ENCODE measurements at regions not wholly inside any gene's neighbourhood (a gene's known extent, or its start where the extent isn't known, plus 50 kb on each side); places are given as distances from the start of the nearest gene placed in this dataset.

- H3K9me3 ChIP-seq (ENCODE audit: low read length): no peaks in the 10 kb centered on the region
- H3K79me2 ChIP-seq (replicated peaks; ENCODE audit: insufficient read depth, low read length): no peaks in the 10 kb centered on the region
- H3K9ac ChIP-seq (ENCODE audit: low read length): no peak overlapping the region
- H2AFZ ChIP-seq (ENCODE audit: low read depth, low read length): no peak overlapping the region
- H4K20me1 ChIP-seq (ENCODE audit: insufficient read depth): no peaks in the 10 kb centered on the region
- H3K27ac ChIP-seq (ENCODE audit: low read length): no peak overlapping the region
- H3F3A ChIP-seq (ENCODE audit: insufficient read depth, low read length, poor library complexity, severe bottlenecking): peaks cover 3% of the 10 kb centered on the region
- H3K27me3 ChIP-seq (ENCODE audit: insufficient read depth, low read depth, low read length): no peaks in the 10 kb centered on the region
- no peak overlapping the region for H3K4me3 ChIP-seq (ENCODE audit: low read length)
- TF ChIP-seq CTCF (IDR thresholded peaks at IDR 0.05; ENCODE audit: poor library complexity, severe bottlenecking): no peak
- TF ChIP-seq RAD21 (conservative IDR thresholded peaks at IDR 0.05): no peak
- no peak for TF ChIP-seq SMC3 (conservative IDR thresholded peaks at IDR 0.05; ENCODE audit: poor library complexity)
- TF ChIP-seq REST (IDR thresholded peaks at IDR 0.05; ENCODE audit: borderline replicate concordance): no peak
- no peak for TF ChIP-seq POLR2AphosphoS5 (IDR thresholded peaks at IDR 0.05)
- TF ChIP-seq TAF1 (IDR thresholded peaks at IDR 0.05; ENCODE audit: low read depth): no peak
- no peak for TF ChIP-seq EP300 (conservative IDR thresholded peaks at IDR 0.05; ENCODE audit: poor library complexity, severe bottlenecking)
- no peak for TF ChIP-seq EZH2 (IDR thresholded peaks at IDR 0.05; ENCODE audit: borderline replicate concordance, insufficient read depth, low read length, poor library complexity, severe bottlenecking)
- H3K4me2 ChIP-seq (ENCODE audit: low read length): no peak overlapping the region
- H3K9me2 ChIP-seq (ENCODE audit: insufficient read depth, low read length): no peaks in the 10 kb centered on the region
- H3K36me3 ChIP-seq (ENCODE audit: insufficient read depth, low read length): no peaks in the 10 kb centered on the region
Measured at GRCh38 chr20:52294106-52294628, 102.6 kb upstream of the ZFP64 start.

- no peaks in the 10 kb centered on the region for H3K9me2 ChIP-seq (ENCODE audit: insufficient read depth, low read length)
- TF ChIP-seq MXI1 (conservative IDR thresholded peaks at IDR 0.05; ENCODE audit: poor library complexity, severe bottlenecking) (no peak), REST (IDR thresholded peaks at IDR 0.05; ENCODE audit: borderline replicate concordance) (no peak), EP300 (conservative IDR thresholded peaks at IDR 0.05; ENCODE audit: poor library complexity, severe bottlenecking) (peak; percentile 65), POLR2AphosphoS5 (IDR thresholded peaks at IDR 0.05) (peak; percentile 45), EZH2 (IDR thresholded peaks at IDR 0.05; ENCODE audit: borderline replicate concordance, insufficient read depth, low read length, poor library complexity, severe bottlenecking) (no peak), SMC3 (conservative IDR thresholded peaks at IDR 0.05; ENCODE audit: poor library complexity) (no peak), CTCF (IDR thresholded peaks at IDR 0.05; ENCODE audit: poor library complexity, severe bottlenecking) (peak; percentile 25), RAD21 (conservative IDR thresholded peaks at IDR 0.05) (peak; percentile 20), TAF1 (IDR thresholded peaks at IDR 0.05; ENCODE audit: low read depth) (no peak)
- no peaks in the 10 kb centered on the region for H3K9me3 ChIP-seq (ENCODE audit: low read length)
- H3K9ac ChIP-seq (ENCODE audit: low read length): peak overlapping the region; percentile 31
- H3K4me2 ChIP-seq (ENCODE audit: low read length): no peak overlapping the region
- no peaks in the 10 kb centered on the region for H3K27me3 ChIP-seq (ENCODE audit: insufficient read depth, low read depth, low read length)
- H3K79me2 ChIP-seq (replicated peaks; ENCODE audit: insufficient read depth, low read length): no peaks in the 10 kb centered on the region
- peak overlapping the region; percentile 18 for H2AFZ ChIP-seq (ENCODE audit: low read depth, low read length)
- H3K36me3 ChIP-seq (ENCODE audit: insufficient read depth, low read length): no peaks in the 10 kb centered on the region
- no peaks in the 10 kb centered on the region for H4K20me1 ChIP-seq (ENCODE audit: insufficient read depth)
- H3K27ac ChIP-seq (ENCODE audit: low read length): peak overlapping the region; percentile 57
- H3K4me3 ChIP-seq (ENCODE audit: low read length): peak overlapping the region; percentile 19
- peaks cover 3% of the 10 kb centered on the region for H3F3A ChIP-seq (ENCODE audit: insufficient read depth, low read length, poor library complexity, severe bottlenecking)
Measured at GRCh38 chr20:52291109-52291508, 99.5 kb upstream of the ZFP64 start.
